Cardiac fibroblast (primary cell): ENCODE measurements at regions not wholly inside any gene's neighbourhood (a gene's known extent, or its start where the extent isn't known, plus 50 kb on each side); places are given as distances from the start of the nearest gene placed in this dataset.

Experiments used
- DNase-seq, 2 donors: peaks; one replicate each; pipeline versions ENCODE4 v3.0.0 to v3.0.0-alpha.2; 2010; ENCODE audit warnings: low read depth in 2 of 2
- H3K4me3 ChIP-seq, 2 donors: replicated peaks in 1 of 2; 1 replicate in 1 of 2; 2 replicates in 1 of 2; pipeline ENCODE4 v1.5.1; 2011; ENCODE audit warnings: low read depth in 2 of 2, low read length in 2 of 2, mild to moderate bottlenecking in 2 of 2, moderate library complexity in 1 of 2
- TF ChIP-seq, protein P1 (sequence below): IDR thresholded peaks from one replicate; pipeline ENCODE4 v1.5.1; 2011; ENCODE audit warnings: low read depth, mild to moderate bottlenecking, low read length, inconsistent platforms

DNA sequence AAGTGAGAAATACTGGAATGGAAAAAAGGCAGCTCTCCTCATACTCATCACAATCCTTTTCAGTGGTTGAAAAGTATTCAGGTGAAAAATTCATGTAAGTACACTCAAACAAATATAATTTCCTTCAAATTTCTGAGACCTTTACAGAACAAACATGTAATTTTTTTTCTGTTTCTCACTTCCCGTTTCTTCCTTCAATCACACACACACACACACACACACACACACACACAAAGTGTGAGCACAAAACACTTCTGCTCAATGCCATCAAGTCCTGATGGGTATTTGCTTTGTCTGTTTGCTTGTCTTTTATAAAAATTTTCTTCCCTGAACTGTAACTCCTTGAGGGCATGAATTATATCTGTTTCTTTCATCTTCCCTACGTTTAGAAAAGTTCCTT, 110.6 kb downstream of the LIG4 start:
- TF ChIP-seq, protein P1, sequence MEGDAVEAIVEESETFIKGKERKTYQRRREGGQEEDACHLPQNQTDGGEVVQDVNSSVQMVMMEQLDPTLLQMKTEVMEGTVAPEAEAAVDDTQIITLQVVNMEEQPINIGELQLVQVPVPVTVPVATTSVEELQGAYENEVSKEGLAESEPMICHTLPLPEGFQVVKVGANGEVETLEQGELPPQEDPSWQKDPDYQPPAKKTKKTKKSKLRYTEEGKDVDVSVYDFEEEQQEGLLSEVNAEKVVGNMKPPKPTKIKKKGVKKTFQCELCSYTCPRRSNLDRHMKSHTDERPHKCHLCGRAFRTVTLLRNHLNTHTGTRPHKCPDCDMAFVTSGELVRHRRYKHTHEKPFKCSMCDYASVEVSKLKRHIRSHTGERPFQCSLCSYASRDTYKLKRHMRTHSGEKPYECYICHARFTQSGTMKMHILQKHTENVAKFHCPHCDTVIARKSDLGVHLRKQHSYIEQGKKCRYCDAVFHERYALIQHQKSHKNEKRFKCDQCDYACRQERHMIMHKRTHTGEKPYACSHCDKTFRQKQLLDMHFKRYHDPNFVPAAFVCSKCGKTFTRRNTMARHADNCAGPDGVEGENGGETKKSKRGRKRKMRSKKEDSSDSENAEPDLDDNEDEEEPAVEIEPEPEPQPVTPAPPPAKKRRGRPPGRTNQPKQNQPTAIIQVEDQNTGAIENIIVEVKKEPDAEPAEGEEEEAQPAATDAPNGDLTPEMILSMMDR, result no peak
- no peak for DNase-seq
- H3K4me3 ChIP-seq, result no peak overlapping the region

DNA sequence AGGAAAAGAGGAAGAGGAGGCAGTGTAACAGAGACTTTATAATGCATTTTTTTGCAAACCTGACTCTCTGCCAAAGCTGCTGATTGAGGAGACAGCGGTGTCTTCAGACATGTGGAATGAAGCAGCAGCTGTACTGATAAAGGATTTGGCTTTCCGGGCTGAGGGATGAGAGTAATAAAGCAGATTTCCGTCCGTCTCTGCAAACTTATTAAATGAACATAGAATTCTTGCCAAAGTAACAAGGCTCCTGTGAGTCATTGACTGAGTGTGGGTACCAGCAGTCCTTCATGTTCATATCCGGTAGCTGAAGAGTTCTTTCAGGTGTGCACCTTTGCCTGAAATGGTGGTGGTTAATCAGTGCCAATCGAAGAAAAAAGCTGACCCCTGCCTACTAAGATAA, 112.6 kb downstream of the LIG4 start:
- H3K4me3 ChIP-seq, result no peak overlapping the region
- TF ChIP-seq, protein P1, result no peak
- no peak for DNase-seq

DNA sequence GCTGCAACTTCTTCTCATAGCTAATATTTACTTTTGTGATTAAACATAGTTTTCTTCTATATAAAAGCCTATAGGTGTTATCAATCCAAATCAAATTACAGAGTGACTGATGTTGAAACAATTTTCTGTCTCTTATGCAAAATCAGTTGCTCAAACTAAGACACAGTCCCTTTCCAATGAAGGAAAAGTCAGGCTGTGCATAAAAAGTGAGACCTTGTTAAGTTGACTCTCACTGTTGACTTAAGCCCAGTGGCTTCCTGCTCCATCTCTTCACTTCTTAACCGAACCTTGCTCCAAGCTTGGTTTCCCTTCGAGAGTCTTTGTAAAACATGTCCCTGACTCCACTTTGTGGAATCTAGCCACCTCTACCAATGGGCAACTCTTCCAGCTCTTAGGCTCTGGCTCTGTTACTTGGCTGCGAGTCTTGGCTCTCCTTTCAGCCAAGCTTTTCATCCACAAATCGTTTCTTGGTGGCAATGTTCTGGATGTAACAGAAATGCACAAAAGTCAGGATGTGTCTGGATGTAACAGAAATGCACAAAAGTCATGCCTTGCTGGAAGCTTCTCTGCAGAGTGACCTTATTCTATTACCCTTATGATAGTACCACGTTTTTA, 118.9 kb downstream of the LIG4 start:
- TF ChIP-seq, protein P1, result no peak
- no peak for DNase-seq
- H3K4me3 ChIP-seq, result no peak overlapping the region

DNA sequence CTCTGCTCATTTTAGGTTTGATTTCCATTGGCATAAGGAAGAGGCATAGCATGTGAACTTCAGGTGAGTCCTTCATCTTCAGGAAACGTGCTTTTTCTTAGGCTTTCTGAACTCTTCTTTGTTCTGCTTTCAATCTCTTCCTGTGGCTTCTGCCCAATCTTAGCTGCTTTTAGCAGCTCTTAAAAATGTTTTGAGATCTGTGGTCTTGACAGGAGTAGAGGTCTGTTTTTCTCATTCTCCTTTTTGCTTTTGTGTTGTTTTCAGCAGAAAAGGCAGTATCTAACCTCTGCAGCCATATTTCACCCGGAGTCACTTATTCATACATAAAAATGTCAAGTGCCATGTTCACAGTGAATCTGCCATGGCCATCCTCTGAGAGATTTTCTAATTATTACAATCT, 120.3 kb downstream of the LIG4 start:
- H3K4me3 ChIP-seq, result no peak overlapping the region
- TF ChIP-seq, protein P1, result no peak
- DNase-seq, result no peak

DNA sequence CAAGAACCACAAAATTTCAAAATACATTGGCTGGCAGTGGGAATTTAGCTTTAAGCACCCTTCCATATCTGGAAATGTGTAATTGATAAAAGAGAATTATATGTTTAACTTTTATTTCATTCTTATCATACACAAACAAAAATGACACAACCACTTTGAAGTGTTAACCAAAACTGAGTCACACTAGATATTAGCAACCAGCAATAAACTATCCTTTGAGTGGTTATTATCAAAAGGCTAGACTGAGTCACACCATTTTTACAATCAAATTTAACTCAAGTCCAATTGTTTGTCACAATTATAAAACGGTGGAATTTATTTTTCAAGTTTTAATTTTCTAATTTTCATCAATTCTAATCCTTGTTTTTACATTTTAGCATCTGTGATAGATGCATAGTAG, 121.7 kb downstream of the LIG4 start:
- TF ChIP-seq, protein P1, result no peak
- no peak overlapping the region for H3K4me3 ChIP-seq
- DNase-seq, result no peak

DNA sequence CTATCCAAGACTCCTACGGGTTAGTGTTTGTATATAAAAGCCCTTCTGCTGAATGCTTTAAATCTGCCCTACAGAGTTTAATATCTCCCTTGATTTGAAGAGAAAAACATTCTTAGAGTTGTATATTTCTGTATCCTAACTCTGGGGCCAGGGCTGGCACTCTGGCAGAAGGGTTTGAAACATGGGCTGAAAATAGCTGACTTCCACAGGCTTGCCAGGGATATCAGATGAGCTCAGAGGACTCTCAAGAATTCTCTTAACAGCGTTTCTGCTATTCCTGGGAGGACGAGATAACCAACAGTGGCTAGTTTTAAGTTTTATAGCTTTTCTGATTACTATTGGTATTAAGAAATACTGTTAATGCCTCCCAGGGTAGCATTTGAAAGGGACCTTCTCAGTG, 127.5 kb downstream of the LIG4 start:
- TF ChIP-seq, protein P1, result no peak
- no peak for DNase-seq
- no peak overlapping the region for H3K4me3 ChIP-seq

DNA sequence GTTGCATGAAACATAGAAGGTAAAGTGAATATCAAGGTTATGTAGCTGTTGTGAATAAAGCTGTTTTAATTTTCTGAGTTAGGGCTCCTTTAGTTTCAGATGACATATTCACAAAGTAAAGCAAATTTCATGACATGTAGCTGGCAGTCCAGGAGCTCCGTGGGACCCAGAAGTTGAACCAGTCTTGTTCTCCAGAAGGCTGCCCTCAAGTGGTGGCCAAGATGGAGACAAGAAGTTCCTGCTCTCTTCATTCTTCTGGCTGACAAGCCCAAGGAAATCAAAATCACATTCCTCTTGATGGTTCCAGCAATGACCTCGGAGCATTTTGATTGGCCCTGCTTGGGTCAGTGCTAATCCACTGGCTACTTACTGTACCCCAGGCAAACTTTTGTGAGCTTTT, 128.7 kb downstream of the LIG4 start:
- H3K4me3 ChIP-seq, result no peak overlapping the region
- DNase-seq, result peak in 1 of 2 donors; percentile 13
- TF ChIP-seq, protein P1, result no peak
